DND-41 (cell line): ENCODE measurements at regions not wholly inside any gene's neighbourhood (a gene's known extent, or its start where the extent isn't known, plus 50 kb on each side); places are given as distances from the start of the nearest gene placed in this dataset.

Experiments used
- CTCF ChIP-seq: IDR thresholded peaks from 2 replicates; pipeline ENCODE4 v1.5.1; 2012; ENCODE audit warnings: borderline replicate concordance, low read length, moderate library complexity, mild to moderate bottlenecking; ENCODE audit not compliant: poor library complexity, severe bottlenecking; ENCODE audit errors: extremely low read depth
- EZH2 ChIP-seq: IDR thresholded peaks from 3 replicates; pipeline ENCODE4 v1.6.1; 2012; ENCODE audit warnings: borderline replicate concordance, low read depth, mild to moderate bottlenecking, moderate library complexity, low read length, inconsistent platforms; ENCODE audit not compliant: severe bottlenecking

- no peak for TF ChIP-seq CTCF
- no peak for TF ChIP-seq EZH2
Observed at GRCh38 chr22:22414266-22414665, 94.3 kb downstream of the ZNF280B start.
